Keratinocyte (primary cell): ENCODE measurements at regions not wholly inside any gene's neighbourhood (a gene's known extent, or its start where the extent isn't known, plus 50 kb on each side); places are given as distances from the start of the nearest gene placed in this dataset.

Experiments used
- DNase-seq: peaks from one replicate; pipeline ENCODE4 v3.0.0-alpha.2; 2011; ENCODE audit warnings: low read depth, missing footprints, low spot score
- FAIRE-seq: peaks from 2 replicates; lab custom pipeline; 2011; peaks lifted over from hg19 to GRCh38; lab: Jason Lieb, UNC
- H2AFZ ChIP-seq: 2 replicates; pipeline ENCODE4 v1.6.0; 2012; ENCODE audit warnings: low read length, control low read depth, inconsistent platforms; ENCODE audit not compliant: control insufficient read depth
- H3K27ac ChIP-seq: 2 replicates; pipeline ENCODE4 v1.5.1; 2011; ENCODE audit warnings: low read length; ENCODE audit not compliant: control insufficient read depth, insufficient read depth
- H3K27me3 ChIP-seq: 3 replicates; pipeline ENCODE4 v1.6.0; 2011; ENCODE audit warnings: low read length; ENCODE audit not compliant: control insufficient read depth, insufficient read depth; ENCODE audit errors: extremely low read depth
- H3K36me3 ChIP-seq, 2 experiments: 2 replicates in 1 of 2; 3 replicates in 1 of 2; pipeline ENCODE4 v1.5.1; 2011; ENCODE audit warnings: low read length in 2 of 2, mild to moderate bottlenecking in 1 of 2; ENCODE audit not compliant: control insufficient read depth in 2 of 2, insufficient read depth in 2 of 2; ENCODE audit errors: extremely low read depth in 1 of 2
- H3K4me1 ChIP-seq: 3 replicates; pipeline ENCODE4 v1.5.1; 2011; ENCODE audit warnings: low read length; ENCODE audit not compliant: control insufficient read depth, insufficient read depth; ENCODE audit errors: extremely low read depth
- H3K4me2 ChIP-seq: 3 replicates; pipeline ENCODE4 v1.6.0; 2011; ENCODE audit warnings: low read depth, low read length; ENCODE audit not compliant: control insufficient read depth, insufficient read depth; ENCODE audit errors: extremely low read depth
- H3K4me3 ChIP-seq, 3 experiments: fragments of 200-600 bp in 1 of 3; sonication (generic) in 1 of 3; 2 replicates in 2 of 3; 3 replicates in 1 of 3; pipeline ENCODE4 v1.5.1; 2011 to 2016; ENCODE audit warnings: low read length in 3 of 3, mild to moderate bottlenecking in 3 of 3, control low read depth in 2 of 3, inconsistent platforms in 1 of 3, low read depth in 1 of 3, mixed read lengths in 1 of 3, mixed run types in 1 of 3, moderate library complexity in 1 of 3; ENCODE audit not compliant: control insufficient read depth in 2 of 3, insufficient read depth in 2 of 3; ENCODE audit errors: extremely low read depth in 1 of 3
- H3K79me2 ChIP-seq: 2 replicates; pipeline ENCODE4 v1.6.0; 2012; ENCODE audit warnings: low read length; ENCODE audit not compliant: control insufficient read depth, insufficient read depth
- H3K9ac ChIP-seq: 3 replicates; pipeline ENCODE4 v1.6.0; 2011; ENCODE audit warnings: low read length; ENCODE audit not compliant: control insufficient read depth, insufficient read depth; ENCODE audit errors: extremely low read depth
- H3K9me1 ChIP-seq: 3 replicates; pipeline ENCODE4 v1.6.0; 2011; ENCODE audit warnings: low read length; ENCODE audit not compliant: control insufficient read depth, insufficient read depth; ENCODE audit errors: extremely low read depth
- H3K9me3 ChIP-seq: 2 replicates; pipeline ENCODE4 v1.5.1; 2012; ENCODE audit warnings: low read depth, low read length; ENCODE audit not compliant: control insufficient read depth
- H4K20me1 ChIP-seq: 3 replicates; pipeline ENCODE4 v1.6.0; 2011; ENCODE audit warnings: low read length; ENCODE audit not compliant: control insufficient read depth, insufficient read depth; ENCODE audit errors: extremely low read depth
- EZH2 ChIP-seq: IDR thresholded peaks from one replicate; pipeline ENCODE4 v1.6.1; 2012; ENCODE audit warnings: inconsistent platforms, mild to moderate bottlenecking, low read length, moderate library complexity
- dilution Hi-C: fragments of 300-500 bp; cut with MboI; formaldehyde crosslinking; loops from one replicate; pipeline ENCODE4 v1.7.0; 2020; ENCODE audit warnings: low sequenced_read_pairs; ENCODE audit not compliant: extremely low pct_ligation_motif_present
- TF ChIP-seq, protein P1 (sequence below), 3 experiments: IDR thresholded peaks in 1 of 3; conservative IDR thresholded peaks in 1 of 3; optimal IDR thresholded peaks in 1 of 3; 2 replicates in 2 of 3; 3 replicates in 1 of 3; pipeline versions ENCODE3 to v1.5.1; 2011; ENCODE audit warnings: low read length in 3 of 3, mild to moderate bottlenecking in 3 of 3, moderate library complexity in 2 of 3, control low read depth in 1 of 3, inconsistent platforms in 1 of 3; ENCODE audit not compliant: insufficient read depth in 2 of 3; ENCODE audit errors: extremely low read depth in 1 of 3

DNA sequence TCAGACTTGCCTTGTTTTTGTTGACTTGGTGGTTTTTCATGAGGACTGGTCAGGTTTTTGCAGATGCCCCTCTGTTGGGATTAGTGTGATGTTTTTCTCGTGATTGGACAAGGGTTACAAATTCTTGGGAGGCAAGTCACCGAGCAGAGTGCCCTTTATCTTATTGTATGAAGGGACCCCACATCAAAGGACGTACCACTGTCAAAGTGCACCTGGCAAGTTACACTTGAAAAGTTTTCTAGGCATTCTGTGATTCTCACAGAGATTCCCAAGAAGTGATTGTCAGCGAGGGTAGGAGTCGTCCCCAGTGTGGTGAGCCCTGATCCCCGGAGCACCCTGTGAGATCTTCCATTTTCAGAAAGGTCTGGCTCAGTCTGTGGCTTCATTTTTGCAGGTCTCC lies 110.1 kb downstream of the POLR2M start:
- H3K4me2 ChIP-seq: no peak overlapping the region
- TF ChIP-seq EZH2: no peak
- TF ChIP-seq, protein P1, sequence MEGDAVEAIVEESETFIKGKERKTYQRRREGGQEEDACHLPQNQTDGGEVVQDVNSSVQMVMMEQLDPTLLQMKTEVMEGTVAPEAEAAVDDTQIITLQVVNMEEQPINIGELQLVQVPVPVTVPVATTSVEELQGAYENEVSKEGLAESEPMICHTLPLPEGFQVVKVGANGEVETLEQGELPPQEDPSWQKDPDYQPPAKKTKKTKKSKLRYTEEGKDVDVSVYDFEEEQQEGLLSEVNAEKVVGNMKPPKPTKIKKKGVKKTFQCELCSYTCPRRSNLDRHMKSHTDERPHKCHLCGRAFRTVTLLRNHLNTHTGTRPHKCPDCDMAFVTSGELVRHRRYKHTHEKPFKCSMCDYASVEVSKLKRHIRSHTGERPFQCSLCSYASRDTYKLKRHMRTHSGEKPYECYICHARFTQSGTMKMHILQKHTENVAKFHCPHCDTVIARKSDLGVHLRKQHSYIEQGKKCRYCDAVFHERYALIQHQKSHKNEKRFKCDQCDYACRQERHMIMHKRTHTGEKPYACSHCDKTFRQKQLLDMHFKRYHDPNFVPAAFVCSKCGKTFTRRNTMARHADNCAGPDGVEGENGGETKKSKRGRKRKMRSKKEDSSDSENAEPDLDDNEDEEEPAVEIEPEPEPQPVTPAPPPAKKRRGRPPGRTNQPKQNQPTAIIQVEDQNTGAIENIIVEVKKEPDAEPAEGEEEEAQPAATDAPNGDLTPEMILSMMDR (optimal IDR thresholded peaks at IDR 0.05 in 1 of 3, IDR thresholded peaks at IDR 0.05 in 1 of 3, conservative IDR thresholded peaks at IDR 0.05 in 1 of 3; ENCODE audit: extremely low read depth in 1 of 3, insufficient read depth in 2 of 3, low read length in 3 of 3): no peak
- no peaks in the 10 kb centered on the region for H3K36me3 ChIP-seq
- H3K27ac ChIP-seq: no peak overlapping the region
- H3K27me3 ChIP-seq: no peaks in the 10 kb centered on the region
- dilution Hi-C loops: no loop called here
- no peaks in the 10 kb centered on the region for H3K79me2 ChIP-seq
- H3K4me1 ChIP-seq: no peaks in the 10 kb centered on the region
- DNase-seq: no peak
- FAIRE-seq: no peak
- no peaks in the 10 kb centered on the region for H3K9me3 ChIP-seq
- H4K20me1 ChIP-seq: no peaks in the 10 kb centered on the region
- no peaks in the 10 kb centered on the region for H3K9me1 ChIP-seq
- no peak overlapping the region for H2AFZ ChIP-seq
- H3K9ac ChIP-seq: no peak overlapping the region
- no peak overlapping the region for H3K4me3 ChIP-seq

DNA sequence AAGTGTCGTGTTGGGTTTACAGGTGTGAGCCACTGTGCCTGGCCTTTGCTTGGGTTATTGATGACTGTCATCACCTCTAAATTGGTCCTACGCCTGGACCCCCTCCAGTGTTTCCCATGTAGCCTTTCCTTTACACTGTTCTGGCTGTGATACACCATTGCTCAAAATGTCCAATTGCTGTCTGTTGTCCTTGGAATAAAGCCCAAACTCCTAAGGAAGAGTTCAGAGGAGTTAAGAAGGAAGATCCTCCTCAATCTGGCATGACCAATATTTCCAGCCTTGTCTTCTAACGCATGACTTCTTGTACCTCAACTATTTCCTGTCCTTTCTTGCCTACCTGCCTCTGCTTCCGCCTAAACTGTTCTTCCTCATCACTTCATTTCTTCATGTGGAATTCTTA lies 113.1 kb downstream of the POLR2M start:
- TF ChIP-seq, protein P1 (optimal IDR thresholded peaks at IDR 0.05 in 1 of 3, IDR thresholded peaks at IDR 0.05 in 1 of 3, conservative IDR thresholded peaks at IDR 0.05 in 1 of 3; ENCODE audit: extremely low read depth in 1 of 3, insufficient read depth in 2 of 3, low read length in 3 of 3): no peak
- no peak for TF ChIP-seq EZH2
- Histone ChIP-seq H2AFZ (no peak overlapping the region), H3K4me3 (no peak overlapping the region), H3K36me3 (no peaks in the 10 kb centered on the region), H3K9ac (no peak overlapping the region), H4K20me1 (no peaks in the 10 kb centered on the region), H3K27me3 (no peaks in the 10 kb centered on the region), H3K9me3 (no peaks in the 10 kb centered on the region), H3K4me1 (no peaks in the 10 kb centered on the region), H3K79me2 (no peaks in the 10 kb centered on the region), H3K9me1 (no peaks in the 10 kb centered on the region), H3K27ac (no peak overlapping the region), H3K4me2 (no peak overlapping the region)
- dilution Hi-C loops: no loop called here
- DNase-seq (no peak), FAIRE-seq (no peak)
